ENCODE measurements at regions not wholly inside any gene's neighbourhood (a gene's known extent, or its start where the extent isn't known, plus 50 kb on each side); places are given as distances from the start of the nearest gene placed in this dataset.

DNA sequence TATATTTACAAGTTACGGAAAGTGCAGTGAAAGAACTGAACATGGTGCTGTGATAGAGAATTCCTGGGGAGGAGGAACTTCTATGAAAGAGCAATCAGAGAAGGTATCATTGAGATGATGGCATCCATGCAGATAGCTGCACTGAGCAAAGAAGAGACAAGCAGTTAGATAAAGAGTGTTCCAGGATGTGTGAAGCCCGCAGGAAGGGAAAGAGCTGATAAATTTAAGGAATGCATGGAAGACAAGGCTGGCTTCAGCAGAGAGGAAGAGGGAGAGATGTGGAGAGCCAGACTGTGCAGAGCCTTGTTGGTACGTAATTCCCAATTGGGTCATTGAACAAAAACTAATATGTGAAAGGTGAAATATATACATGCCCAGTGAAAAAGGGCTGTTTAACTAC, 538.9 kb downstream of the INHBA start:
- Histone ChIP-seq H3K36me3 (no peaks in the 10 kb centered on the region), H3K27me3 (no peaks in the 10 kb centered on the region), H3K27ac (no peak overlapping the region), H3K4me3 (no peak overlapping the region), H3K4me1 (ENCODE audit: low read depth) (no peaks in the 10 kb centered on the region), H3K9me3 (ENCODE audit: low read depth) (no peaks in the 10 kb centered on the region)
- DNase-seq (ENCODE audit: low read depth in 1 of 2, low spot score in 1 of 2), result no peak
- TF ChIP-seq CTCF (IDR thresholded peaks at IDR 0.05; ENCODE audit: low read depth, low read length), result no peak

- Histone ChIP-seq H3K27ac (no peak overlapping the region), H3K27me3 (no peaks in the 10 kb centered on the region), H3K4me1 (ENCODE audit: low read depth) (no peaks in the 10 kb centered on the region), H3K4me3 (no peak overlapping the region), H3K36me3 (no peaks in the 10 kb centered on the region), H3K9me3 (ENCODE audit: low read depth) (no peaks in the 10 kb centered on the region)
- TF ChIP-seq CTCF (IDR thresholded peaks at IDR 0.05; ENCODE audit: low read depth, low read length), result no peak
- DNase-seq (ENCODE audit: low read depth in 1 of 2, low spot score in 1 of 2), result no peak
Observed at GRCh38 chr7:41162612-41163011, 540.3 kb downstream of the INHBA start.

DNA sequence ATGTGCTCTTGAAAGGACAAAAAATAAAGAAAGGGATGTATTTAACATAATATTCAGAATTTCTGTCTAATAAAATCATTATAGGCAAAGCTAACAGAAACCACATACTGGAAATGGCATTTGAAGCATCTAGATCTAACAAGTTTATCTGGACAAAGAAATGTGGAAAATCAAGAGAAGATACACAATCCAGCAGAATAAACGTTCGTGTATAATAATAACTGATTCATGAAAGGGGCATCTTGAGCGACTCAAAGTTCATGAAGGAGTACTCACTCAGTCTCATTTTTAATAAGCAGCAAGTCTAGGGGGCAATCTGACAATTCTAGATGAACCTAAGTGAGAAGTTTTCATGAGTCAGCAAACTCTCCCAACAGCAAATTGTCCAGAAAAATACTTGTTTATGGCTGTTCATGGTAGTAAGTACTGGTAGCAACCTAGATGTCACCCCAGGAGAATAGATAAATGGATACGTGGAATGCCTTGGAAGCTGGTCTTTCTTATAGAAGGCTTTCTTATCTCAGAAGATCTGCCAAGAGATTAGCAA, 541.8 kb downstream of the INHBA start:
- Histone ChIP-seq H3K4me3 (no peak overlapping the region), H3K36me3 (no peaks in the 10 kb centered on the region), H3K9me3 (ENCODE audit: low read depth) (no peaks in the 10 kb centered on the region), H3K4me1 (ENCODE audit: low read depth) (no peaks in the 10 kb centered on the region), H3K27ac (no peak overlapping the region), H3K27me3 (no peaks in the 10 kb centered on the region)
- TF ChIP-seq CTCF (IDR thresholded peaks at IDR 0.05; ENCODE audit: low read depth, low read length), result no peak
- no peak for DNase-seq (ENCODE audit: low read depth in 1 of 2, low spot score in 1 of 2)

GRCh38 chr7:41156268-41156667, 546.6 kb downstream of the INHBA start:
- H3K27ac ChIP-seq, result no peak overlapping the region
- no peaks in the 10 kb centered on the region for H3K36me3 ChIP-seq
- no peak overlapping the region for H3K4me3 ChIP-seq
- H3K27me3 ChIP-seq, result no peaks in the 10 kb centered on the region
- DNase-seq (ENCODE audit: low read depth in 1 of 2, low spot score in 1 of 2), result peak in 1 of 2 donors; percentile 31
- H3K9me3 ChIP-seq (ENCODE audit: low read depth), result no peaks in the 10 kb centered on the region
- no peak for TF ChIP-seq CTCF (IDR thresholded peaks at IDR 0.05; ENCODE audit: low read depth, low read length)
- H3K4me1 ChIP-seq (ENCODE audit: low read depth), result no peaks in the 10 kb centered on the region

DNA sequence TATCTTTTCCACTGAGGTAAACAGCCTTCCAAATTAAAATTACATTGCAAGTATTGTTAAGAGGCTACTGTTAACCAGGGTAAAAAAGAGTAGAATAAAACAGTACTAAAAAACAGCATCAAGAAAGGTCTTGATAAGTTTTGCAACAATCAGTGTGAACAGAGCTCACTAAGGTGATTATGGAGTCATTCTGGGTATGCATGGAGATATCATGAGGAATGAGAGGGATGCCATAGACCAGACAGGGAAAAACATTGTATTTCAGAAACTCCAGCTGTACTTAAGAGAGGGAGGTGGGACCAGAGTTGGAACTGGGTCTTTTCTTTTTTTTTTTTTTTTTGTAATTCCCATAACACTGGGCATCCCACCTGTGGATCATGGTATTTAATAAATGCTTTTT, 549.6 kb downstream of the INHBA start:
- H3K4me1 ChIP-seq (ENCODE audit: low read depth), result no peaks in the 10 kb centered on the region
- H3K9me3 ChIP-seq (ENCODE audit: low read depth), result no peaks in the 10 kb centered on the region
- no peak overlapping the region for H3K4me3 ChIP-seq
- H3K27ac ChIP-seq, result no peak overlapping the region
- no peaks in the 10 kb centered on the region for H3K36me3 ChIP-seq
- no peak for DNase-seq (ENCODE audit: low read depth in 1 of 2, low spot score in 1 of 2)
- no peaks in the 10 kb centered on the region for H3K27me3 ChIP-seq
- TF ChIP-seq CTCF (IDR thresholded peaks at IDR 0.05; ENCODE audit: low read depth, low read length), result no peak
